Esophagus squamous epithelium (tissue), 4 donors: ENCODE measurements at regions not wholly inside any gene's neighbourhood (a gene's known extent, or its start where the extent isn't known, plus 50 kb on each side); places are given as distances from the start of the nearest gene placed in this dataset.

ENCODE experiments used
- POLR2A ChIP-seq, 4 donors: fragments of 450-650 bp; IDR thresholded peaks; one replicate each; pipeline ENCODE4 v1.6.1; 2017; ENCODE audit warnings: antibody characterized with exemption in 4 of 4, mild to moderate bottlenecking in 4 of 4, moderate library complexity in 3 of 4
- TF ChIP-seq, protein P1 (sequence below), 6 experiments: fragments of 450-650 bp in 4 of 6; fragments of 200-600 bp in 2 of 6; sonication (generic) in 2 of 6; IDR thresholded peaks; one replicate each; pipeline ENCODE4 v1.5.1; 2016 to 2019; ENCODE audit warnings: antibody characterized with exemption in 6 of 6, mild to moderate bottlenecking in 4 of 6, moderate library complexity in 4 of 6

DNA sequence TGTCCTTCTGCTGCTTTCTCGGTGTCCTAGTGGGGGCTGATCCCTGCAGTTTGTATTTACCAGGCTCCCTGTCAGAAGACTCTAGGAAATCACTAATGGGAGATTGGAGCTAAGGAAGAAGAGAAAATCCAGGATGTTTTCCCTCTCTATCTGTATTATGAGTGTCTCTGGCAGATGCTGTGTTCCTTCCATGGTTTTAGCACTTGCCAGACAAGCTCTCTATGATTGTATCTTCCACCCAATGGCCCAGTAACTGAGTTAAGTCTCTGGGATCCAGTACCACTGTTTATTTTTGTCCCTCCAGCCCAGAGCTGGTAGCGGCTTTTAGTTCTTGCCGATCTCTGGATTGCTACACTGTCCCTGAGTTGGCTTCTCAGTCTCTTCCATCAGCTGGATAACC, 494.8 kb upstream of the SLC39A10 start:
- TF ChIP-seq, protein P1, sequence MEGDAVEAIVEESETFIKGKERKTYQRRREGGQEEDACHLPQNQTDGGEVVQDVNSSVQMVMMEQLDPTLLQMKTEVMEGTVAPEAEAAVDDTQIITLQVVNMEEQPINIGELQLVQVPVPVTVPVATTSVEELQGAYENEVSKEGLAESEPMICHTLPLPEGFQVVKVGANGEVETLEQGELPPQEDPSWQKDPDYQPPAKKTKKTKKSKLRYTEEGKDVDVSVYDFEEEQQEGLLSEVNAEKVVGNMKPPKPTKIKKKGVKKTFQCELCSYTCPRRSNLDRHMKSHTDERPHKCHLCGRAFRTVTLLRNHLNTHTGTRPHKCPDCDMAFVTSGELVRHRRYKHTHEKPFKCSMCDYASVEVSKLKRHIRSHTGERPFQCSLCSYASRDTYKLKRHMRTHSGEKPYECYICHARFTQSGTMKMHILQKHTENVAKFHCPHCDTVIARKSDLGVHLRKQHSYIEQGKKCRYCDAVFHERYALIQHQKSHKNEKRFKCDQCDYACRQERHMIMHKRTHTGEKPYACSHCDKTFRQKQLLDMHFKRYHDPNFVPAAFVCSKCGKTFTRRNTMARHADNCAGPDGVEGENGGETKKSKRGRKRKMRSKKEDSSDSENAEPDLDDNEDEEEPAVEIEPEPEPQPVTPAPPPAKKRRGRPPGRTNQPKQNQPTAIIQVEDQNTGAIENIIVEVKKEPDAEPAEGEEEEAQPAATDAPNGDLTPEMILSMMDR (IDR thresholded peaks at IDR 0.05), result no peak
- TF ChIP-seq POLR2A (IDR thresholded peaks at IDR 0.05), result no peak
